HK-2 (cell line): ENCODE measurements at regions not wholly inside any gene's neighbourhood (a gene's known extent, or its start where the extent isn't known, plus 50 kb on each side); places are given as distances from the start of the nearest gene placed in this dataset.

Source experiments
- DNase-seq: peaks from one replicate; pipeline ENCODE4 v3.0.0-alpha.2; 2018; ENCODE audit not compliant: unreplicated experiment

- no peak for DNase-seq
Observed at GRCh38 chr2:199707593-199708185, 143.3 kb downstream of the FTCDNL1 start.

- DNase-seq, result no peak
Observed at GRCh38 chr2:199705538-199705937, 145.5 kb downstream of the FTCDNL1 start.

GRCh38 chr2:199704358-199705238 is 146.4 kb downstream of the FTCDNL1 start:
- peak; percentile 18 for DNase-seq

- no peak for DNase-seq
Observed at GRCh38 chr2:199703199-199703598, 147.8 kb downstream of the FTCDNL1 start.

DNA sequence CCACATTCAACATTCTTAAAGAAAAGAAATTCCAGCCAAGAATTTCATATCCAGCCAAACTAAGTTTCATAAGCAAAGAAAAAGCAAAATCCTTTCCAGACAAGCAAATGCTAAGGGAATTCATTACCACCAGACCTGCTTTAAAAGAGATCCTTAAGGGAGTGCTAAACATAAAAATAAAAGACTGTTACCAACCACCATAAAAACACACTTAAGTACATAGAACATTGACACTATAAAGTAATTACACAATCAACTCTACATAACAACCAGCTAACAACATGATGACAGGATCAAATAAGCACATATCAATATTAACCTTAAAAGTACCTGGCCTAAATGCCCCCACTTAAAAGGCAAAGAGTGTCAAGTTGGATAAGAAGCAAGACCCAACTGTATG is 153.5 kb downstream of the FTCDNL1 start:
- no peak for DNase-seq

- DNase-seq, result no peak
Observed at GRCh38 chr2:199696048-199696447, 154.9 kb downstream of the FTCDNL1 start.

- no peak for DNase-seq
Observed at GRCh38 chr2:199693861-199694260, 157.1 kb downstream of the FTCDNL1 start.

DNA sequence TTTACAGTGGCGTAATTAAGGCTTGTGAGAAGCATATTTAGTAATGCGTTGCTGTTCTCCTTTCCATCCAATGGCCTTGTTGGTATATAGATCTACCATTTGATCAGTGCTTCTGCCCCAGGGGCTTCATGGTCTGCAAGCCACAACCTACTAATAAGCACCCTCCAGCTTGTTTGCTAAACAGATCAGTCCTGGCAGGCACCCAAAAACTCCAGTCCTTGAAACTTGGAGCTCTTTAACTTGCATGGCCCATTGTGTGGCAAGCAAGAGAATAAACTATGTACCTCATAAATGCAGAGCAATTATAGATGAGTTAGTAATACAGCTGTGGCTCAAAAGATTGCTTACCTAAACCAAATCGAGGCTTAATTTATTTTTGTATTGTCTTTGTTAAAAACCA is 158.5 kb downstream of the FTCDNL1 start:
- DNase-seq, result no peak

- DNase-seq, result no peak
Observed at GRCh38 chr2:199690225-199690624, 160.8 kb downstream of the FTCDNL1 start.

DNA sequence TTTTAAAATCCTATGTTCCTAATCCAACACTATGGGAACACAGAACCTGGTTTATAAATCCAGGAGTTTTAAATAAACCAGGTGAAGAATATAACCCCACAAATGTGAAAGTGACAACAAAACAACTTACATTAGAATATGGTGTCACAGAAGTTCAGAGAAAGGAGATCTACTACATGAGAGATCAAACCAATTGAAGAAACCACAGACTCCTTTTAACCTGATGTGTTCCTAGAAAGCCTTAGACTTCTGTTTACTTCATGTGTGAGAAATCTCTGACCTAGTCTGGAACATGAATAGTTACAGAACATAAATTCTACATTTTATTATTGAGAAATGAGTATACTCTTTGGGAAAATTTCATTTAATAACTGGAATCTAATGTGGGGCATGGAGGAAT is 165.3 kb downstream of the FTCDNL1 start:
- DNase-seq, result no peak

DNA sequence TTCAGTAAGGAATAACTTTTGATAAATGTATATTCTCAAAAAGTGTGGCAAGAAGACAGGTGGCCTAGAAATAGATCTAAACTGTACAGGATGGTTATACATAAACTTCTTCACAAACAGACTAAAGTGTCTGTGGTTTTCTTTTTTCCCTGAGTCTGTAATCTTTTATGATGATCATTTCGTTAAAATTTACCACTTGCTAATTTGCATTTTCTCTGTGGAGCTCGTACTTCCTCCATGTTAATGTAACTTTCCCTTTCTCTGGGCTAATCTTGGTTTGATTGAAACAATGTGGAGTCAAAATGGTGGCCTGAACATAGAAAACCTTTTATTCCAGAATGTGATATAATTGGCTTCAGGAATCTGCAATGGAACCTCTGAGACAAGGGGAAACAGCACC is 166.2 kb downstream of the FTCDNL1 start:
- DNase-seq, result no peak

DNA sequence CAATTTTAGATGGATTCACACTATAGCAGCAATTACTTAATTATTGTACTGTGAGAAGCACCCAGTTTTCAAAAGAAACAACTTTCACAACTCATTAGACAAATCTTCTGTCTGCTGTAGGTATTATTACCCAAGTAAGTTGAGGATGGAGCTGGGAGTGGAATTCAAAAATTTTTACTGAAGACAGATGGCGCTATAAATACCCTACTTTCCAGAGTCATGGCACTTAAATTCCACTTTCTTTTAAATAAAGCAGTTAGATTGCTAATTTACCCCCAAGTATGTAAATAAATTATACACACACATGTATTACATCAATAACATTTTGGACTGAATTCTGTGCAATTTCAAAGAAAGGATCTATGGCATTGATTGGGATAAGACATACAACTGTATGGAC is 166.8 kb downstream of the FTCDNL1 start:
- no peak for DNase-seq

- DNase-seq, result no peak
Observed at GRCh38 chr2:199682001-199682400, 169.0 kb downstream of the FTCDNL1 start.

- no peak for DNase-seq
Observed at GRCh38 chr2:199680482-199680881, 170.5 kb downstream of the FTCDNL1 start.

- no peak for DNase-seq
Observed at GRCh38 chr2:199679883-199680282, 171.1 kb downstream of the FTCDNL1 start.

GRCh38 chr2:199677881-199678280 is 173.1 kb downstream of the FTCDNL1 start:
- no peak for DNase-seq

GRCh38 chr2:199668645-199669044 is 182.3 kb downstream of the FTCDNL1 start:
- DNase-seq, result no peak

DNA sequence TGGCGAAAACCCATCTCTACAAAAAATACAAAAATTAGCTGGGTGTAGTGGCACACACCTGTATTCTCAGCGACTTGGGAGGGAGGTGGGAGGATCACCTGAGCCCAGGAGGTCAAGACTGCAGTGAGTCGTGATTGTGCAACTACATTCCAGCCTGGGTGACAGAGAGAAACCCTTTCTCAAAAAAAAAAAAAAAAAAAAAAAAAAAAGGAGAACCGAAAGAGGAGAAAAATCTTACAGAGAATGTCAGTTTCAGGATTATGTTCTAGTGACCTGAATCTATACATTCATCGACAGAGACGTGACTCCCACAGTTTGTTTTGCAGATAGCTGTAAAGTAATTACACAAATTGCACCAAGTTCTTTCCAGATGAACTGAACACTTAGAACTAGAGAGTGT is 187.8 kb downstream of the FTCDNL1 start:
- DNase-seq, result no peak

DNA sequence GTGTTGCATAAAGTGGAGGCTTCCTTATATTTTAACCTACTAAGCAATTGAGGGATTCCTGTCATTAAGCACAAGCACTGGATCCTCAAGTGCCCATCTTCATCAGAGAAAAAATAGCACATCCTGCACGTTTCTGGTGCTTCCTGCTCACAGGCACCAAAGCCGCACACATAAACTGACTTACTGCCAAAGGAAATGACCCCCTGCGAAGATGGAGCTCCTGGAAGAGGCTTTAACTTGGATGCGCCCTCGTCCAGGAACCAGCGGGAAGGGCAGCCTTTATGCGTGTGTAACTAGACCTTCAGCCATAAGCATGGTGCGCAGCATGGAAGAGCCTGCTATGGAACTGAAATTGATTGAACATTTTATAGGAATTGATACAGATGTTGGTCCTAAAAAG is 188.7 kb downstream of the FTCDNL1 start:
- no peak for DNase-seq

- DNase-seq, result no peak
Observed at GRCh38 chr2:199660167-199660566, 190.8 kb downstream of the FTCDNL1 start.

DNA sequence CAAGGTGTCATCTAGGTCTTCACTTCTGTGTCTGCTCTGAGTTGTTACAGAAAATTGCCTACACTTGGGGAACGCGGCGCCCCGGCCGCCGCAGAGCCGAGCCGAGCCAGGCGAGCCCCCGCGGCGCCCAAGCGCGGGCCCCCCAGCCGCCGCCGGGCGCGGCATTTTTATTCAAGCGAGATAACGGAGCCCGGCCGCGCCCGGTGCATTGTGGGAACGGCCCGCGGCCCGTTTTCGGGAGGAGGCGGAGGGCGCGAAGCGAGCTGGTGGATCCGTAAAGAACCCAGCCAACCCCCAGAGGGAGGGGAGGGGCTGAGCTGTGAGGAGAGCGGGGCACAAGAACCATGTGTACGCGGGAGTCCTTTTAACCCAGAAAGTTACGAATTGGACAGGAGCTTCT is 191.8 kb downstream of the FTCDNL1 start:
- DNase-seq, result peak; percentile 39

- no peak for DNase-seq
Observed at GRCh38 chr2:199646439-199646838, 188.7 kb upstream of the SATB2 start.

DNA sequence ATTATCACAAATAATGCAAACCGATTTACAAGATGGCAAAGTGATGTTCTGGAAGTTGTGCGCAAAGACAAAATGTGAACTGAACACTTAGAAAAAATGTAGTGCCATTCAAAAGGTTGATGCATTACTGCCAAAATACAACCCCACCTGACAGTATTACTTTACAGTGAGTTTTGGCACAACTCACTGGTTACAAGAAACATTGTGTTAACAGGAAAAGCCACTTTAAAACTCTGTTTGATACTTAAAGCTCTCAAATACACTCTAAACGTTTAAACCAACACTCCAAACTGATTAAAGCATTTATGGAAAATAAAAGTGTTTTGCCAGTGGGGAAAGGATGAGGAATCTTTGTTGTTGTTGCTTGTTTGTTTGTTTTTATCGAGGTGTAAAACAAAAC is 173.4 kb upstream of the SATB2 start:
- no peak for DNase-seq
